Transverse colon (tissue), 4 donors: ENCODE measurements at regions not wholly inside any gene's neighbourhood (a gene's known extent, or its start where the extent isn't known, plus 50 kb on each side); places are given as distances from the start of the nearest gene placed in this dataset.

Source experiments
- DNase-seq: peaks from one replicate; pipeline ENCODE4 v3.0.0-alpha.2; 2019
- H3K27ac ChIP-seq, 4 donors: fragments of 200-600 bp; sonication (generic); 2 replicates each; pipeline ENCODE4 v1.5.1; 2016 to 2018; ENCODE audit warnings: inconsistent platforms in 4 of 4
- H3K27me3 ChIP-seq: fragments of 200-600 bp; sonication (generic); 2 replicates; pipeline ENCODE4 v1.5.1; 2017; ENCODE audit warnings: inconsistent platforms
- H3K36me3 ChIP-seq, 4 donors: fragments of 200-600 bp; sonication (generic); 2 replicates each; pipeline ENCODE4 v1.5.1; 2017 to 2019; ENCODE audit warnings: inconsistent platforms in 4 of 4
- H3K4me1 ChIP-seq, 4 donors: fragments of 200-600 bp; sonication (generic); 2 replicates each; pipeline ENCODE4 v1.5.1; 2017 to 2020; ENCODE audit warnings: inconsistent platforms in 4 of 4
- H3K4me3 ChIP-seq, 4 donors: fragments of 200-600 bp; sonication (generic); 1 replicate in 1 of 4; 2 replicates in 3 of 4; pipeline versions ENCODE4 v1.5.1 to v1.6.1; 2017 to 2019; ENCODE audit warnings: inconsistent platforms in 4 of 4
- H3K9me3 ChIP-seq, 2 donors: fragments of 200-600 bp; sonication (generic); 2 replicates each; pipeline ENCODE4 v1.5.1; 2017 to 2019; ENCODE audit warnings: inconsistent platforms in 2 of 2
- EP300 ChIP-seq: sonication (generic); formaldehyde crosslinking; IDR thresholded peaks from one replicate; pipeline ENCODE4 v1.6.1; 2017; ENCODE audit warnings: antibody characterized with exemption, low read depth
- POLR2A ChIP-seq: fragments of 450-650 bp; IDR thresholded peaks from one replicate; pipeline ENCODE4 v1.6.1; 2016; ENCODE audit warnings: antibody characterized with exemption, mild to moderate bottlenecking, moderate library complexity
- POLR2AphosphoS5 ChIP-seq, 3 donors: sonication (generic); formaldehyde crosslinking; IDR thresholded peaks; one replicate each; pipeline ENCODE4 v1.6.1; 2016; ENCODE audit warnings: antibody characterized with exemption in 3 of 3
- WGBS, 2 donors: methylation state at CpG; one replicate each; pipeline ENCODE4 v1.1.5; 2018; ENCODE audit warnings: low coverage in 1 of 2; 5-methylcytosine and 5-hydroxymethylcytosine counted together
- in situ Hi-C, 4 donors: fragments of 200-750 bp; cut with MboI; loops; one replicate each; pipeline versions ENCODE4 v1.15.0 to v1.15.1; 2017; ENCODE audit warnings: low sequenced_read_pairs in 3 of 4, low pct_ligation_motif_present in 1 of 4, low pct_unique_long_range_greater_than_20kb in 1 of 4
- intact Hi-C: fragments of 100-400 bp; cut with DNase I; formaldehyde crosslinking; loops from one replicate; pipeline ENCODE4 v1.15.1; 2023; ENCODE audit warnings: low total_unique reads
- TF ChIP-seq, protein P1 (sequence below), 5 experiments: fragments of 200-600 bp in 3 of 5; fragments of 450-650 bp in 2 of 5; sonication (generic) in 3 of 5; IDR thresholded peaks; 1 replicate in 2 of 5; 2 replicates in 3 of 5; pipeline ENCODE4 v1.5.1; 2016 to 2017; ENCODE audit warnings: antibody characterized with exemption in 5 of 5, inconsistent platforms in 3 of 5, mild to moderate bottlenecking in 2 of 5, moderate library complexity in 1 of 5

GRCh38 chr2:47249157-47249900 lies 73.0 kb upstream of the CALM2 start:
- in situ Hi-C loops = no loop called here
- Histone ChIP-seq H3K4me1 (no peaks in the 10 kb centered on the region), H3K27ac (no peak overlapping the region), H3K9me3 (no peaks in the 10 kb centered on the region), H3K36me3 (no peaks in the 10 kb centered on the region), H3K4me3 (no peak overlapping the region), H3K27me3 (no peaks in the 10 kb centered on the region)
- intact Hi-C loops = no loop called here
- TF ChIP-seq EP300 (no peak), POLR2AphosphoS5 (IDR thresholded peaks at IDR 0.05) (no peak), POLR2A (no peak)
- TF ChIP-seq, protein P1, sequence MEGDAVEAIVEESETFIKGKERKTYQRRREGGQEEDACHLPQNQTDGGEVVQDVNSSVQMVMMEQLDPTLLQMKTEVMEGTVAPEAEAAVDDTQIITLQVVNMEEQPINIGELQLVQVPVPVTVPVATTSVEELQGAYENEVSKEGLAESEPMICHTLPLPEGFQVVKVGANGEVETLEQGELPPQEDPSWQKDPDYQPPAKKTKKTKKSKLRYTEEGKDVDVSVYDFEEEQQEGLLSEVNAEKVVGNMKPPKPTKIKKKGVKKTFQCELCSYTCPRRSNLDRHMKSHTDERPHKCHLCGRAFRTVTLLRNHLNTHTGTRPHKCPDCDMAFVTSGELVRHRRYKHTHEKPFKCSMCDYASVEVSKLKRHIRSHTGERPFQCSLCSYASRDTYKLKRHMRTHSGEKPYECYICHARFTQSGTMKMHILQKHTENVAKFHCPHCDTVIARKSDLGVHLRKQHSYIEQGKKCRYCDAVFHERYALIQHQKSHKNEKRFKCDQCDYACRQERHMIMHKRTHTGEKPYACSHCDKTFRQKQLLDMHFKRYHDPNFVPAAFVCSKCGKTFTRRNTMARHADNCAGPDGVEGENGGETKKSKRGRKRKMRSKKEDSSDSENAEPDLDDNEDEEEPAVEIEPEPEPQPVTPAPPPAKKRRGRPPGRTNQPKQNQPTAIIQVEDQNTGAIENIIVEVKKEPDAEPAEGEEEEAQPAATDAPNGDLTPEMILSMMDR (IDR thresholded peaks at IDR 0.05) = no peak
- no peak for DNase-seq
- WGBS, 2 donors = 65 to 73% methylated on average over 6 to 13 of the region's 13 CpGs

DNA sequence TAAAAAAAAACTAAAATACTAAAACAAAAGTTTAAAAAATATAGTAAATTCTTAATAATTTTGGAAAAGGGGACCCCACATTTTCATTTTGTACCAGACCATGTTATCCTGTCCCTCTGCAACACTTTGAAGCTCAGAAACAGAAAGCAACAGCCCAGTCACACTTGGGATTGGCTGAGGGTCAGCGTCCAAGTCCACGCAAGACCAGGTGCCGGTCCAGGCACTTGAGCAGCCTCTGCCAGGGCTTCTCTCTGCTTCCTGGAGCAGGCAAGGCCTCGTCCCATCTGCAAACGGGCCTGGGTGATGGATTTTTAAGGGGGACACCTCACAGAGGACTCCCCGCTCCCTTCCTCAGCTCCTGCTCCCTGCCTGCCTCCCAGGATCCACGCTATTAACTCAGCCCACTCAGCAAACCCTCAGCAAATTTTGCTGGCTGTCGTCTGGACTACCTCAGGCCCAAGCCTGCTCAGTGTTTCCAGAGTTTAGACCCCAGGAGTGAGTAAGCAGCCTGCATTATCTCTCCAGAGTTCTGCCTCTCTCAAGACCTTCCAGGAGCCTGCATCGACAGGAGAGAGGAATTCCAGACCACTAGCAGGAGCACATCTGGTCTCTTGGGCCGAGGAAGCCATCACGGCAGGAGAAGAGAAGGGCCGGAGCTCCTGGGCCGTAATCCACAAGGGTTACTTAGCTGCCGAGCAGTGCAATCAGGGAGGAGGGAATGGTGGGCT lies 67.4 kb upstream of the CALM2 start:
- no peaks in the 10 kb centered on the region for H3K9me3 ChIP-seq
- in situ Hi-C loops (no loop called here), intact Hi-C loops (no loop called here)
- DNase-seq = no peak
- TF ChIP-seq, protein P1 (IDR thresholded peaks at IDR 0.05) = no peak
- TF ChIP-seq POLR2AphosphoS5 (IDR thresholded peaks at IDR 0.05) (peak in 2 of 3 donors; percentile 40 to 86), POLR2A (no peak)
- WGBS, 2 donors = 76% methylated on average over 14 of the region's 14 CpGs; no CpG with 5 or more reads in 1 of the 2 donors
- no peaks in the 10 kb centered on the region for H3K36me3 ChIP-seq
- H3K4me1 ChIP-seq = no peaks in the 10 kb centered on the region
- no peaks in the 10 kb centered on the region for H3K27me3 ChIP-seq
- H3K4me3 ChIP-seq = no peak overlapping the region
- peak overlapping the region in 3 of 4 donors; percentile 35 to 76 (median 54) for H3K27ac ChIP-seq

GRCh38 chr2:47241715-47242114 lies 65.4 kb upstream of the CALM2 start:
- intact Hi-C loops (no loop called here), in situ Hi-C loops (no loop called here)
- H3K27me3 ChIP-seq = no peaks in the 10 kb centered on the region
- H3K27ac ChIP-seq = no peak overlapping the region
- no peaks in the 10 kb centered on the region for H3K4me1 ChIP-seq
- WGBS, 2 donors = 82 to 91% methylated on average over 6 of the region's 6 CpGs
- TF ChIP-seq POLR2A (no peak), EP300 (no peak), POLR2AphosphoS5 (IDR thresholded peaks at IDR 0.05) (no peak)
- TF ChIP-seq, protein P1 (IDR thresholded peaks at IDR 0.05) = no peak
- no peaks in the 10 kb centered on the region for H3K36me3 ChIP-seq
- H3K4me3 ChIP-seq = no peak overlapping the region
- no peaks in the 10 kb centered on the region for H3K9me3 ChIP-seq
- no peak for DNase-seq

DNA sequence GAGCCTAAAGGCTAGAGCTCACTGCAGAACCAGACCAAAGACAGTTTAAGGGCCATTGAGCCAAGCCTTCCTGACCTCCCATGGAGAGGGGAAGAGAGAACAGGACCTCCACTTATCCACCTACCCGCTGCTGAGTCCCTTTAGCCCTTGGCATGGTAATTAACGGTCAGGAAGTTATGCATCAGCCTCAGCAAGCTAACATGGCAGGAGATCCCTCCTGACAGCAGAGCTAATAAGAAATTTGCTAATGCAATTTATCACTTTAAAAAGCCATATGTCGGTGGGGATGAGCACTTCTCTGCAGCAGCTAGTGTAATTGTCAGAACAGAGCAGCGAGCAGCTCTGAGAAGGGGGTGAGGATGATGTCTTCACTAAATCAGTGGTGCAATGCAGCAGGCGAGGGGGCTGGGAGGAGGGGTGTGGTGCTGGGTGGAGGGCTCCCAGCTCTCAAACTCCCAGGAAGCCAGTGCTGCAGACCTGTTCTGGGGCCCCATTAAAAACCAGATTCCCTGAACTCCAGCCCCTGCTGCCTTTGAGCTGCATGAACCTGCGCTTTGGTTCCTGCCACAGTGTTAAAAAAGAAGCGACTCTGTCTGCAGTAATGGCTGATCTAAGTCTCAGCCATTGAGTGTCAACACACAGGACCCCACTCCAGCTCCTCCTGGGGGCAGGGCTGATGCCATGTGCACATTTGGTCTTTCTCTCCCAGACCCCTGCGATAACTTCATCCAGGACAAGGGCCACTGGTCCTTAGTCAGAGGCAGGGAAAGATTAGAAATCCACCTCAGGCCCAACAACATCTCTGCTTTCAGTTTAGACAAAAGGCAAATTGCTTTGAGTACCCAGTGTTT lies 63.0 kb upstream of the CALM2 start:
- no peaks in the 10 kb centered on the region for H3K36me3 ChIP-seq
- no peak overlapping the region for H3K27ac ChIP-seq
- H3K27me3 ChIP-seq = no peaks in the 10 kb centered on the region
- 93% methylated on average over 8 of the region's 8 CpGs; no CpG with 5 or more reads in 1 of the 2 donors for WGBS, 2 donors
- in situ Hi-C loops = no loop called here
- intact Hi-C loops = no loop called here
- DNase-seq = no peak
- no peaks in the 10 kb centered on the region for H3K9me3 ChIP-seq
- no peak for TF ChIP-seq POLR2AphosphoS5 (IDR thresholded peaks at IDR 0.05)
- TF ChIP-seq, protein P1 (IDR thresholded peaks at IDR 0.05) = no peak
- no peak for TF ChIP-seq POLR2A
- TF ChIP-seq EP300 = no peak
- H3K4me3 ChIP-seq = no peak overlapping the region
- H3K4me1 ChIP-seq = no peaks in the 10 kb centered on the region
